ENCODE measurements at regions not wholly inside any gene's neighbourhood (a gene's known extent, or its start where the extent isn't known, plus 50 kb on each side); places are given as distances from the start of the nearest gene placed in this dataset.

DNA sequence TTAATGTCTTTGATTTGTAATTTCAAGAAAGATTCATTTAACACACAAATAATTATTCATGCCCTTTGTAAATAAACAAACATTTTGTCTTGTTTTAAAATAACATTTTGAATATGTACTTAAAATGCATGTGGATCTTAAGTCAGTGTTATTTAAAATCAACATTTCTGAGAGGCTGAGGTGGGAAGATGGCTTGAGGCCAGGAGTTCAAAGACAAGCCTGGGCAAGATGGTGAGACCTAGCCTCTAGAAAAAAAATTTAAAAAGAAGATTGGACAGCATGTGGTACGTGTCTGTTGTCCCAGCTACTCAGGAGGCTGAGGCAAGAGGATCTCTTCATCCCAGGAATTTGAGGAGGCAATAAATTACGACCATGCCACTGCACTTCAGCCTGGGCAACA lies 1268.2 kb downstream of the SLITRK1 start:
- no peaks in the 10 kb centered on the region for H3K27me3 ChIP-seq (ENCODE audit: control insufficient read depth, insufficient read depth, low read length)
- no peak overlapping the region for H3K27ac ChIP-seq (ENCODE audit: low read depth, low read length)
- WGBS (ENCODE audit: insufficient coverage) = no CpG with 5 or more reads among the region's 2 CpGs
- no peaks in the 10 kb centered on the region for H3K36me3 ChIP-seq (ENCODE audit: control insufficient read depth, insufficient read depth, low read length)
- H3K9me3 ChIP-seq (ENCODE audit: control insufficient read depth, insufficient read depth, low read length) = no peaks in the 10 kb centered on the region
- no peak overlapping the region for H3K4me3 ChIP-seq (ENCODE audit: low read depth, low read length)
- no peak for DNase-seq (ENCODE audit: low read depth in 4 of 6, low spot score in 6 of 6)
- H3K4me1 ChIP-seq (ENCODE audit: control insufficient read depth, insufficient read depth, low read length) = no peaks in the 10 kb centered on the region

DNA sequence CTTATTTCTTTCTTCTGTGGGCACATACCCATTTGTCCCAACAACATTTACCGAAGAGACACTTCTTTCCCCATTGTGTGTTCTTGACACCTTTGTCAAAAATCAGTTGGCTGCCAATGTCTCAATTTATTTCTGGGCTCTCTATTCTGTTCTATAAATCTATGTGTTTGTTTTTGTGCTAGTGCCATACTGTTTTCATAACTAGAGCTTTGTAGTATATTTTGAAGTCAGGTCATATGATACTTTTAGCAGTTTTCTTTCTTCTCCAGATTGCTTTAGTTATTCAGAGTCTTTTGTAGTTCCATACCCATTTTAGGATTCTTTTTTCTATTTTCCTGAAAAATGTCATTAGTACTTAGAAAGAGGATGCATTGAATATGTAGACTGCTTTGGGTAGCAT lies 1276.3 kb downstream of the SLITRK1 start:
- Histone ChIP-seq H3K4me1 (ENCODE audit: control insufficient read depth, insufficient read depth, low read length) (no peaks in the 10 kb centered on the region), H3K36me3 (ENCODE audit: control insufficient read depth, insufficient read depth, low read length) (no peaks in the 10 kb centered on the region), H3K4me3 (ENCODE audit: low read depth, low read length) (no peak overlapping the region), H3K27ac (ENCODE audit: low read depth, low read length) (no peak overlapping the region), H3K27me3 (ENCODE audit: control insufficient read depth, insufficient read depth, low read length) (no peaks in the 10 kb centered on the region), H3K9me3 (ENCODE audit: control insufficient read depth, insufficient read depth, low read length) (peaks cover 7% of the 10 kb centered on the region)
- WGBS (ENCODE audit: insufficient coverage) = no CpG with 5 or more reads among the region's 1 CpG
- no peak for DNase-seq (ENCODE audit: low read depth in 4 of 6, low spot score in 6 of 6)

DNA sequence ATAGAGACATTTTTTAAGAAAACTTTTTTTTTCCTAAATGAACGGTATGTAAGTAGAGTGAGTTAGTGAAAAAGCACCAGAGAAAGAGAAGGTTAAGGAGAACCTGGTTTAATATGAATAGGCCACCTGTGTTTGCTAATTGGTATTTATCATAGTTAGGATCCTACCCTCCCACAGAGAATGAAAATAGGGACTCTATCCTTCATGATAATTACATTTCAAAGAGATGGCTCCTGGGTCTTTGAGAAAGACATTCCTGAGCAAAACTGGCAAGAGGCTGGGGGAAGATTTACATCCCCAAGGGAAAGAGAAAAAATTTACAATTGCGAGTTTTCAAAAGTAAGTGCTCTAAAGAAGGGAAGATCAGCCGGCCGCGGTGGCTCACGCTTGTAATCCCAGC lies 1284.5 kb downstream of the SLITRK1 start:
- Histone ChIP-seq H3K36me3 (ENCODE audit: control insufficient read depth, insufficient read depth, low read length) (no peaks in the 10 kb centered on the region), H3K27me3 (ENCODE audit: control insufficient read depth, insufficient read depth, low read length) (no peaks in the 10 kb centered on the region)
- no peak for DNase-seq (ENCODE audit: low read depth in 4 of 6, low spot score in 6 of 6)

DNA sequence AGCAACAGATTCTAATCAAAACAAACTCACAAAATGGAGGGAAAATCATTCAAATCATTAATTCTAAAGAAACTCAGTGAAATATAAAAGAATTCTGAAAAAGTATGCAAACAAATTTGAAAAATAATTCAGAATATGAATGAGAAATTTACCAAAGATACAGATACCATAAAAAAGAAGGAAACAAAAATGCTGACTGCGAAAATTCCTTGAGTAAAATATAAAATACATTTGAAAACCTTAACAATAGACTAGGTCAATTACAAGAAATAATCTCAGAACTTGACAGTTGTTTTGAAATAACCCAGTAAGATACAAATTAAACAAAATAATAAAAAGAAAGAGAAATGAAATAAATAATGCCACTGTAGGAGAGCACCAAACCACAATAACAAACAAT lies 1289.0 kb downstream of the SLITRK1 start:
- Histone ChIP-seq H3K4me1 (ENCODE audit: control insufficient read depth, insufficient read depth, low read length) (no peaks in the 10 kb centered on the region), H3K36me3 (ENCODE audit: control insufficient read depth, insufficient read depth, low read length) (no peaks in the 10 kb centered on the region), H3K27me3 (ENCODE audit: control insufficient read depth, insufficient read depth, low read length) (no peaks in the 10 kb centered on the region), H3K27ac (ENCODE audit: low read depth, low read length) (no peak overlapping the region), H3K9me3 (ENCODE audit: control insufficient read depth, insufficient read depth, low read length) (no peaks in the 10 kb centered on the region), H3K4me3 (ENCODE audit: low read depth, low read length) (no peak overlapping the region)
- no peak for DNase-seq (ENCODE audit: low read depth in 4 of 6, low spot score in 6 of 6)
- no CpG with 5 or more reads among the region's 1 CpG for WGBS (ENCODE audit: insufficient coverage)

More for the DNA sequence above, 1284.5 kb downstream of the SLITRK1 start:
- no peak overlapping the region for H3K4me3 ChIP-seq (ENCODE audit: low read depth, low read length)
- H3K4me1 ChIP-seq (ENCODE audit: control insufficient read depth, insufficient read depth, low read length) = no peaks in the 10 kb centered on the region
- WGBS (ENCODE audit: insufficient coverage) = 48% methylated on average over 5 of the region's 6 CpGs
- peaks cover 1% of the 10 kb centered on the region for H3K9me3 ChIP-seq (ENCODE audit: control insufficient read depth, insufficient read depth, low read length)
- no peak overlapping the region for H3K27ac ChIP-seq (ENCODE audit: low read depth, low read length)

DNA sequence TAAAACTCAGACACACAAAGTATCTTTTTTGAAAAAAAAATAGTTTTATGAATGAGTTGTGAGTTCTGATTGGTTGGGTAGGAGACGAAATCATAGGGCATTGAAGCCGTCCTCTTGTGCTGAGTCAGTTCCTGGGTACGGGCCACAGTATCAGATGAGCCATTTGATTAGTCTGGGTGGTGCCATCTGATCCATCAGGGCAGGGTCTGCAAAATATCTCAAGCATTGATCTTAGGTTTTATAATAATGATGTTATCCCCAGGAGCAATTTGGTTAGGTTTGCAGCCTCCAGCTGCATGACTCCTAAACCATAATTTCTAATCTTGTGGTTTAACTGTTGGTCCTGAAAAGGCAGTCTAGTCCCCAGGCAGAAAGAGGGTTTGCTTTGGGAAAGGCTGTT lies 1310.6 kb downstream of the SLITRK1 start:
- Histone ChIP-seq H3K27ac (ENCODE audit: low read depth, low read length) (no peak overlapping the region), H3K9me3 (ENCODE audit: control insufficient read depth, insufficient read depth, low read length) (no peaks in the 10 kb centered on the region), H3K4me3 (ENCODE audit: low read depth, low read length) (no peak overlapping the region), H3K27me3 (ENCODE audit: control insufficient read depth, insufficient read depth, low read length) (no peaks in the 10 kb centered on the region), H3K4me1 (ENCODE audit: control insufficient read depth, insufficient read depth, low read length) (no peaks in the 10 kb centered on the region), H3K36me3 (ENCODE audit: control insufficient read depth, insufficient read depth, low read length) (no peaks in the 10 kb centered on the region)
- 63% methylated on average over 3 of the region's 3 CpGs for WGBS (ENCODE audit: insufficient coverage)
- DNase-seq (ENCODE audit: low read depth in 4 of 6, low spot score in 6 of 6) = no peak

DNA sequence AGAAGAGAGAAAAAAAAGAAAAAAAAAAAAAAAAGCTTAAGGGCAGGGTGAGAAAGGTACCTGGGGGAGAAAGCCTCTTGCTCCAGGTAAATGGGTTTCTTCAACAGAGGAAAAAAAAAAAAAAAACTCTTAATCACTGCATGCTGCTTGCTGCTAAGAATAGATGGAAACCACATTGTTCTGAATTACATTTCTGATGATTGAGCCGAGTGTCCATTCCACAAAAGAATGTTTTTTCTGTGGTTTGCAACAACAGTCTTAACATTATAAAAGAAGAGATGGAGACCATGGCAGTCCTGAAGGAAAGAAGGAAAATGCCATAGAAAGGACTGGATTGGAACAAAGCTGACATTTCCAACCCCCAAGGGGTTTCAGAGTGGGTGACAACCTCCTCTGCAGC lies 1312.7 kb downstream of the SLITRK1 start:
- no peaks in the 10 kb centered on the region for H3K4me1 ChIP-seq (ENCODE audit: control insufficient read depth, insufficient read depth, low read length)
- WGBS (ENCODE audit: insufficient coverage) = no CpG with 5 or more reads among the region's 1 CpG

DNA sequence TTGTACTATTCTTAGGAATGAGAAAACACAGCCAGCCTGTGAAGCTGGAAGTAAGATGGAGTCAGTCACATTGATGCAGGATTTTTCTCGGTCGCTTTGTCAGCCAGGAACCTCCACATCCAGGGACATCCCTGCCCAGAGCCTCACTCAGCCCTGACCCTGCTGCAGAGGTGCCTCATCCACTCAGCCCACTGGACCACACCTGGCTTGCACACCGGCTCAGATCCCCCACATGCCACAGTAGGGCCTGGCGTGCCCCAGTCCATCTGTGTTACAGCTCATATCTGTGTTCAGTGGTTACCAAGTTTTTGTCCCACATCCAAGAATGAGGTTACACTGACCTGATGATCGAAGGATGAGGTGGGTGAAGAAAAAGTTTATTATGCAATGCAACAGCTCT lies 1315.4 kb downstream of the SLITRK1 start:
- no peaks in the 10 kb centered on the region for H3K36me3 ChIP-seq (ENCODE audit: control insufficient read depth, insufficient read depth, low read length)
- WGBS (ENCODE audit: insufficient coverage) = 91% methylated on average over 5 of the region's 5 CpGs
- no peaks in the 10 kb centered on the region for H3K4me1 ChIP-seq (ENCODE audit: control insufficient read depth, insufficient read depth, low read length)
- no peak overlapping the region for H3K27ac ChIP-seq (ENCODE audit: low read depth, low read length)
- H3K27me3 ChIP-seq (ENCODE audit: control insufficient read depth, insufficient read depth, low read length) = no peaks in the 10 kb centered on the region
- H3K4me3 ChIP-seq (ENCODE audit: low read depth, low read length) = no peak overlapping the region
- H3K9me3 ChIP-seq (ENCODE audit: control insufficient read depth, insufficient read depth, low read length) = no peaks in the 10 kb centered on the region
- no peak for DNase-seq (ENCODE audit: low read depth in 4 of 6, low spot score in 6 of 6)

More for the DNA sequence above, 1312.7 kb downstream of the SLITRK1 start:
- no peaks in the 10 kb centered on the region for H3K27me3 ChIP-seq (ENCODE audit: control insufficient read depth, insufficient read depth, low read length)
- H3K27ac ChIP-seq (ENCODE audit: low read depth, low read length) = no peak overlapping the region
- H3K9me3 ChIP-seq (ENCODE audit: control insufficient read depth, insufficient read depth, low read length) = no peaks in the 10 kb centered on the region
- no peak for DNase-seq (ENCODE audit: low read depth in 4 of 6, low spot score in 6 of 6)
- no peak overlapping the region for H3K4me3 ChIP-seq (ENCODE audit: low read depth, low read length)
- H3K36me3 ChIP-seq (ENCODE audit: control insufficient read depth, insufficient read depth, low read length) = no peaks in the 10 kb centered on the region

DNA sequence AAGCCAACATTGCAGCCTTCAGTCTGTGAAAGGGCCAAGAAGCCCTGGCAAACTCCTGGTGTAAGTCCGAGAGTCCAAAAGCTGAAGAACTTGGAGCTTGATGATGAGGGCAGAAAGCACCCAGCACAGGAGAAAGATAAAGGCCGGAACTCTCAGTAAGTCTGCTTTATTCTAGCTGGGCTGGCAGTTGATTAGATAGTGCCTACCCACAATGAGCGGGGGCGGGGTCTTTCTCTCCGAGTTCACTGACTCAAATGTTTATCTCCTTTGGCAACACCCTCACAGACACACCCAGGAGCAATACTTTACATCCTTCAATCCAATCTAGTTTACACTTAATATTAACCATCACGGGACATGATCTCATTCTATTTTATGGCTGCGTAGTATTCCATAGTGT lies 1317.1 kb downstream of the SLITRK1 start:
- no peaks in the 10 kb centered on the region for H3K4me1 ChIP-seq (ENCODE audit: control insufficient read depth, insufficient read depth, low read length)
- H3K4me3 ChIP-seq (ENCODE audit: low read depth, low read length) = no peak overlapping the region
- WGBS (ENCODE audit: insufficient coverage) = 94% methylated on average over 3 of the region's 7 CpGs
- H3K27me3 ChIP-seq (ENCODE audit: control insufficient read depth, insufficient read depth, low read length) = no peaks in the 10 kb centered on the region
- no peaks in the 10 kb centered on the region for H3K9me3 ChIP-seq (ENCODE audit: control insufficient read depth, insufficient read depth, low read length)
- no peaks in the 10 kb centered on the region for H3K36me3 ChIP-seq (ENCODE audit: control insufficient read depth, insufficient read depth, low read length)
- DNase-seq (ENCODE audit: low read depth in 4 of 6, low spot score in 6 of 6) = no peak
- H3K27ac ChIP-seq (ENCODE audit: low read depth, low read length) = no peak overlapping the region

DNA sequence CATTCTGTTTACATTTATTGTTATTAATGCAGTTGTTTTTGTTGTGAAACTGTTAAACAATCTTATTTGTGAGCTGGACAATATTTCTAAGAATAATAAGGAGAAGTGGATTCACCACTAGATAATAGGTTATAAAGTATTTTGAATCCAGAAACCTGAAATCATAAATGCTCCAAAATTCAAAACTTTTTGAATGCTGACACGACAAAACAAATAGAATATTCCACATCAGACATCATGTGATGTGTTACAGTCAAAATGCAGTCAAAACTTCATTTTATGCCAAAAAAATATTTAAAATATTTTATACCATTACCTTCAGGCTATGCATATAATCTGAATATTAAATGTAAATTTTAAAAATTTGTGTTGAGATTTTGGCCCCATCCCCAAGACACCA lies 1321.4 kb downstream of the SLITRK1 start:
- Histone ChIP-seq H3K27me3 (ENCODE audit: control insufficient read depth, insufficient read depth, low read length) (no peaks in the 10 kb centered on the region), H3K36me3 (ENCODE audit: control insufficient read depth, insufficient read depth, low read length) (no peaks in the 10 kb centered on the region), H3K9me3 (ENCODE audit: control insufficient read depth, insufficient read depth, low read length) (peaks cover 1% of the 10 kb centered on the region), H3K4me1 (ENCODE audit: control insufficient read depth, insufficient read depth, low read length) (no peaks in the 10 kb centered on the region), H3K27ac (ENCODE audit: low read depth, low read length) (no peak overlapping the region), H3K4me3 (ENCODE audit: low read depth, low read length) (no peak overlapping the region)
- no CpG with 5 or more reads among the region's 1 CpG for WGBS (ENCODE audit: insufficient coverage)
- DNase-seq (ENCODE audit: low read depth in 4 of 6, low spot score in 6 of 6) = no peak

DNA sequence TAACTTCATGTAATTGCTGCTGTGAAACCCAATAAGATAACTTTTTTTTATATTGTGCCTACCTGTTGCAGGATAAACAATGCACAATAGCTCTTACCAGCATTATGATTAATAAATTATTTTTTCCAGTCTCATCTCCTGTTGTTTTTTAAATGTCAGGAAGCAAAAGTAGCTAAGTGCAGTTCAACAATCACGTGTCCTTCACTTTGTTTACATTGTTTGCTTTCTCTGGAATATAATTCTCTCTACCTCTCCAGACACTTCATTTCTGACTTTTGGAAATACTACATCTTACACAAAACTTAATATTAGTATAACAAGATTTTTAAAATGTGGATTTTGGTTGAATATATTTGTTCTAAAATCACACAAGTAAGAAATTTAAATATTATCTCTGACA lies 1359.4 kb downstream of the SLITRK1 start:
- DNase-seq (ENCODE audit: low read depth in 4 of 6, low spot score in 6 of 6) = no peak
- no peaks in the 10 kb centered on the region for H3K27me3 ChIP-seq (ENCODE audit: control insufficient read depth, insufficient read depth, low read length)
- H3K4me1 ChIP-seq (ENCODE audit: control insufficient read depth, insufficient read depth, low read length) = no peaks in the 10 kb centered on the region
- no CpG with 5 or more reads among the region's 1 CpG for WGBS (ENCODE audit: insufficient coverage)
- H3K27ac ChIP-seq (ENCODE audit: low read depth, low read length) = no peak overlapping the region
- H3K9me3 ChIP-seq (ENCODE audit: control insufficient read depth, insufficient read depth, low read length) = no peaks in the 10 kb centered on the region
- no peak overlapping the region for H3K4me3 ChIP-seq (ENCODE audit: low read depth, low read length)
- H3K36me3 ChIP-seq (ENCODE audit: control insufficient read depth, insufficient read depth, low read length) = no peaks in the 10 kb centered on the region
